GM23338 (cell line): ENCODE measurements at regions not wholly inside any gene's neighbourhood (a gene's known extent, or its start where the extent isn't known, plus 50 kb on each side); places are given as distances from the start of the nearest gene placed in this dataset.

Experiments
- ATAC-seq: fragments of 200-7000 bp; cut with Tn5 transposase; 3 replicates; pipeline ENCODE4 v1.9.1; 2020
- DNase-seq: peaks from one replicate; pipeline ENCODE4 v3.0.0-alpha.2; 2015; ENCODE audit warnings: low spot score
- H2AFZ ChIP-seq: fragments of 200-600 bp; sonication (generic); 2 replicates; pipeline ENCODE4 v1.8.0; 2016; ENCODE audit warnings: antibody characterized with exemption, mild to moderate bottlenecking, moderate library complexity
- H3F3A ChIP-seq: fragments of 200-600 bp; sonication (generic); replicated peaks from 2 replicates; pipeline ENCODE4 v1.8.0; 2017; ENCODE audit warnings: antibody characterized with exemption, mixed run types, low read depth
- H3K27ac ChIP-seq: fragments of 200-600 bp; sonication (generic); 2 replicates; pipeline ENCODE4 v1.6.1; 2016; ENCODE audit warnings: low read depth
- H3K27me3 ChIP-seq: fragments of 200-600 bp; sonication (generic); 2 replicates; pipeline ENCODE4 v1.8.0; 2016; ENCODE audit warnings: mild to moderate bottlenecking, mixed run types, moderate library complexity; ENCODE audit not compliant: insufficient read depth
- H3K36me3 ChIP-seq: fragments of 200-600 bp; sonication (generic); 2 replicates; pipeline ENCODE4 v1.8.0; 2016; ENCODE audit warnings: mild to moderate bottlenecking; ENCODE audit not compliant: insufficient read depth
- H3K4me1 ChIP-seq: fragments of 200-600 bp; sonication (generic); 2 replicates; pipeline ENCODE4 v1.8.0; 2016; ENCODE audit warnings: mild to moderate bottlenecking, moderate library complexity; ENCODE audit not compliant: insufficient read depth
- H3K4me2 ChIP-seq: fragments of 200-600 bp; sonication (generic); 2 replicates; pipeline ENCODE4 v1.7.1; 2017; ENCODE audit warnings: mixed run types
- H3K4me3 ChIP-seq: fragments of 200-600 bp; sonication (generic); 2 replicates; pipeline ENCODE4 v1.6.1; 2016; ENCODE audit warnings: mixed run types
- H3K79me2 ChIP-seq: fragments of 200-600 bp; sonication (generic); replicated peaks from 2 replicates; pipeline ENCODE4 v1.8.0; 2017; ENCODE audit warnings: mild to moderate bottlenecking; ENCODE audit not compliant: insufficient read depth
- H3K9me2 ChIP-seq: fragments of 200-600 bp; sonication (generic); 2 replicates; pipeline ENCODE4 v1.8.0; 2017; ENCODE audit not compliant: insufficient read depth
- H4K20me1 ChIP-seq: fragments of 200-600 bp; sonication (generic); replicated peaks from 2 replicates; pipeline ENCODE4 v1.8.0; 2017; ENCODE audit warnings: mild to moderate bottlenecking; ENCODE audit not compliant: insufficient read depth
- H3K27ac Mint-ChIP-seq: 2 replicates; pipeline ENCODE4 v1.8.0; 2020; ENCODE audit warnings: inconsistent platforms, mild to moderate bottlenecking, moderate library complexity, mixed read lengths
- H3K27me3 Mint-ChIP-seq: 3 replicates; pipeline ENCODE4 v1.8.0; 2022; ENCODE audit warnings: low read depth, mild to moderate bottlenecking, moderate library complexity, mixed read lengths, inconsistent platforms; ENCODE audit not compliant: insufficient read depth, poor library complexity
- H3K36me3 Mint-ChIP-seq: 3 replicates; pipeline ENCODE4 v1.8.0; 2021; ENCODE audit warnings: low read depth, mild to moderate bottlenecking, inconsistent platforms, moderate library complexity, mixed read lengths
- H3K4me1 Mint-ChIP-seq: 3 replicates; pipeline ENCODE4 v1.8.0; 2020; ENCODE audit warnings: mild to moderate bottlenecking, inconsistent platforms, mixed read lengths
- H3K4me3 Mint-ChIP-seq: 3 replicates; pipeline ENCODE4 v1.8.0; 2021; ENCODE audit warnings: moderate library complexity, mild to moderate bottlenecking, inconsistent platforms, mixed read lengths
- H3K9me3 Mint-ChIP-seq: 3 replicates; pipeline ENCODE4 v1.8.0; 2020; ENCODE audit warnings: moderate library complexity, mild to moderate bottlenecking, inconsistent platforms, mixed read lengths
- CREB1 ChIP-seq: fragments of 250-450 bp; sonication (Bioruptor Pico); IDR thresholded peaks from 2 replicates; pipeline ENCODE4 v1.5.0; 2020; ENCODE audit warnings: low read depth, mild to moderate bottlenecking, moderate library complexity
- EZH2 ChIP-seq: fragments of 200-600 bp; sonication (generic); IDR thresholded peaks from one replicate; pipeline ENCODE4 v1.8.0; 2017; ENCODE audit warnings: antibody characterized with exemption, mild to moderate bottlenecking, low read depth; ENCODE audit not compliant: unreplicated experiment
- EZH2phosphoT487 ChIP-seq: fragments of 200-600 bp; sonication (generic); IDR thresholded peaks from one replicate; pipeline ENCODE4 v1.8.1; 2018; ENCODE audit warnings: antibody characterized with exemption; ENCODE audit not compliant: unreplicated experiment
- JUNB ChIP-seq: IDR thresholded peaks from one replicate; pipeline ENCODE4 v1.6.1; 2016; ENCODE audit warnings: antibody characterized with exemption; ENCODE audit not compliant: unreplicated experiment
- NANOG ChIP-seq: IDR thresholded peaks from 2 replicates; pipeline ENCODE4 v1.6.1; 2016; ENCODE audit warnings: antibody characterized with exemption, borderline replicate concordance
- POLR2AphosphoS5 ChIP-seq: IDR thresholded peaks from 2 replicates; pipeline ENCODE4 v1.6.1; 2016; ENCODE audit warnings: antibody characterized with exemption, low read depth
- STAT1 ChIP-seq: IDR thresholded peaks from one replicate; pipeline ENCODE4 v1.6.1; 2016; ENCODE audit warnings: antibody characterized with exemption; ENCODE audit not compliant: unreplicated experiment
- ZNF114 ChIP-seq: fragments of 250-450 bp; sonication (Bioruptor Pico); IDR thresholded peaks from 2 replicates; pipeline ENCODE4 v1.5.0; 2020; ENCODE audit warnings: mild to moderate bottlenecking, moderate library complexity
- ZNF331 ChIP-seq: fragments of 250-450 bp; sonication (Bioruptor Pico); IDR thresholded peaks from 2 replicates; pipeline ENCODE4 v1.5.0; 2020; ENCODE audit warnings: low read depth, mild to moderate bottlenecking, moderate library complexity
- TF ChIP-seq, protein P1 (sequence below): fragments of 250-450 bp; sonication (Bioruptor Pico); IDR thresholded peaks from 2 replicates; pipeline ENCODE4 v1.5.0; 2020; ENCODE audit warnings: mild to moderate bottlenecking, moderate library complexity
- TF ChIP-seq, protein P2 (sequence below): IDR thresholded peaks from one replicate; pipeline ENCODE4 v1.6.1; 2018; ENCODE audit warnings: antibody characterized with exemption; ENCODE audit not compliant: unreplicated experiment
- TF ChIP-seq, protein P3 (sequence below): IDR thresholded peaks from 2 replicates; pipeline ENCODE4 v1.6.1; 2016; ENCODE audit warnings: antibody characterized with exemption
- TF ChIP-seq, protein P4 (sequence below), 2 experiments: fragments of 200-600 bp in 1 of 2; sonication (generic) in 1 of 2; conservative IDR thresholded peaks; 2 replicates each; pipeline versions ENCODE4 v1.5.1 to v1.6.1; 2016 to 2017; ENCODE audit warnings: antibody characterized with exemption in 2 of 2, low read depth in 2 of 2, mild to moderate bottlenecking in 2 of 2, moderate library complexity in 1 of 2

DNA sequence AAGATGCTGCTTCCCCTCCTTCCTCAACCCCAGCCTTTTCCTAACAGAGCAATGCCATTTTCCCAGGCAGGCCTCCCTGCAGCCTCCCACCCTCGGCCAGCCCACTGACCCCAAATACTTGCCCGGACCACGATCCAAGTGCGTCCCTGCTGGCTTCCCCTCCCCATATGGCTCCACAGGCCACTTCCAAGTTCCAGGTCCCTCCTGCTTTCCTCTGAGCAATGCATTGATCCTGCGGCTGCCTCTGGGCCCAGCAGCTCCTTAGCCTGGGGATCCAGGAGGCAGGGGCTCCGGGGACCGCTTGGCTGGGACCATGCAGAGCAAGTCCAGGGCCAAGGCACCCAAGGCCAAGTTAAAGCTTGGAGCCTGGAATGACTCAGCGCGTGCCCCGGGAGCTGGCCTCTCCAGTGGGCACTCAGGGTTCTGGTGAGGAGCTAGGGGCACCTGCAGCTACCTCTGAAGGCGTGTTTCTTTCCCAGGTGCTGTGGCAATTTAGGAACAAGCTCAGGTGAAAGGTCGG lies 51.9 kb upstream of the ENPP7 start:
- Histone ChIP-seq H3K4me2 (no peak overlapping the region), H3K9me2 (no peaks in the 10 kb centered on the region), H2AFZ (peak overlapping the region; percentile 74), H3K36me3 (no peaks in the 10 kb centered on the region), H3K79me2 (no peaks in the 10 kb centered on the region), H3F3A (no peaks in the 10 kb centered on the region), H4K20me1 (no peaks in the 10 kb centered on the region), H3K4me1 (no peaks in the 10 kb centered on the region; the same call in 1 of the 2 replicates), H3K27ac (no peak overlapping the region), H3K4me3 (no peak overlapping the region), H3K27me3 (no peaks in the 10 kb centered on the region)
- TF ChIP-seq EZH2phosphoT487 (no peak), CREB1 (CRISPR knock-in tag) (no peak), STAT1 (no peak), JUNB (no peak), NANOG (no peak), ZNF114 (CRISPR knock-in tag) (no peak), EZH2 (no peak), ZNF331 (CRISPR knock-in tag) (no peak), POLR2AphosphoS5 (no peak)
- TF ChIP-seq, protein P1, sequence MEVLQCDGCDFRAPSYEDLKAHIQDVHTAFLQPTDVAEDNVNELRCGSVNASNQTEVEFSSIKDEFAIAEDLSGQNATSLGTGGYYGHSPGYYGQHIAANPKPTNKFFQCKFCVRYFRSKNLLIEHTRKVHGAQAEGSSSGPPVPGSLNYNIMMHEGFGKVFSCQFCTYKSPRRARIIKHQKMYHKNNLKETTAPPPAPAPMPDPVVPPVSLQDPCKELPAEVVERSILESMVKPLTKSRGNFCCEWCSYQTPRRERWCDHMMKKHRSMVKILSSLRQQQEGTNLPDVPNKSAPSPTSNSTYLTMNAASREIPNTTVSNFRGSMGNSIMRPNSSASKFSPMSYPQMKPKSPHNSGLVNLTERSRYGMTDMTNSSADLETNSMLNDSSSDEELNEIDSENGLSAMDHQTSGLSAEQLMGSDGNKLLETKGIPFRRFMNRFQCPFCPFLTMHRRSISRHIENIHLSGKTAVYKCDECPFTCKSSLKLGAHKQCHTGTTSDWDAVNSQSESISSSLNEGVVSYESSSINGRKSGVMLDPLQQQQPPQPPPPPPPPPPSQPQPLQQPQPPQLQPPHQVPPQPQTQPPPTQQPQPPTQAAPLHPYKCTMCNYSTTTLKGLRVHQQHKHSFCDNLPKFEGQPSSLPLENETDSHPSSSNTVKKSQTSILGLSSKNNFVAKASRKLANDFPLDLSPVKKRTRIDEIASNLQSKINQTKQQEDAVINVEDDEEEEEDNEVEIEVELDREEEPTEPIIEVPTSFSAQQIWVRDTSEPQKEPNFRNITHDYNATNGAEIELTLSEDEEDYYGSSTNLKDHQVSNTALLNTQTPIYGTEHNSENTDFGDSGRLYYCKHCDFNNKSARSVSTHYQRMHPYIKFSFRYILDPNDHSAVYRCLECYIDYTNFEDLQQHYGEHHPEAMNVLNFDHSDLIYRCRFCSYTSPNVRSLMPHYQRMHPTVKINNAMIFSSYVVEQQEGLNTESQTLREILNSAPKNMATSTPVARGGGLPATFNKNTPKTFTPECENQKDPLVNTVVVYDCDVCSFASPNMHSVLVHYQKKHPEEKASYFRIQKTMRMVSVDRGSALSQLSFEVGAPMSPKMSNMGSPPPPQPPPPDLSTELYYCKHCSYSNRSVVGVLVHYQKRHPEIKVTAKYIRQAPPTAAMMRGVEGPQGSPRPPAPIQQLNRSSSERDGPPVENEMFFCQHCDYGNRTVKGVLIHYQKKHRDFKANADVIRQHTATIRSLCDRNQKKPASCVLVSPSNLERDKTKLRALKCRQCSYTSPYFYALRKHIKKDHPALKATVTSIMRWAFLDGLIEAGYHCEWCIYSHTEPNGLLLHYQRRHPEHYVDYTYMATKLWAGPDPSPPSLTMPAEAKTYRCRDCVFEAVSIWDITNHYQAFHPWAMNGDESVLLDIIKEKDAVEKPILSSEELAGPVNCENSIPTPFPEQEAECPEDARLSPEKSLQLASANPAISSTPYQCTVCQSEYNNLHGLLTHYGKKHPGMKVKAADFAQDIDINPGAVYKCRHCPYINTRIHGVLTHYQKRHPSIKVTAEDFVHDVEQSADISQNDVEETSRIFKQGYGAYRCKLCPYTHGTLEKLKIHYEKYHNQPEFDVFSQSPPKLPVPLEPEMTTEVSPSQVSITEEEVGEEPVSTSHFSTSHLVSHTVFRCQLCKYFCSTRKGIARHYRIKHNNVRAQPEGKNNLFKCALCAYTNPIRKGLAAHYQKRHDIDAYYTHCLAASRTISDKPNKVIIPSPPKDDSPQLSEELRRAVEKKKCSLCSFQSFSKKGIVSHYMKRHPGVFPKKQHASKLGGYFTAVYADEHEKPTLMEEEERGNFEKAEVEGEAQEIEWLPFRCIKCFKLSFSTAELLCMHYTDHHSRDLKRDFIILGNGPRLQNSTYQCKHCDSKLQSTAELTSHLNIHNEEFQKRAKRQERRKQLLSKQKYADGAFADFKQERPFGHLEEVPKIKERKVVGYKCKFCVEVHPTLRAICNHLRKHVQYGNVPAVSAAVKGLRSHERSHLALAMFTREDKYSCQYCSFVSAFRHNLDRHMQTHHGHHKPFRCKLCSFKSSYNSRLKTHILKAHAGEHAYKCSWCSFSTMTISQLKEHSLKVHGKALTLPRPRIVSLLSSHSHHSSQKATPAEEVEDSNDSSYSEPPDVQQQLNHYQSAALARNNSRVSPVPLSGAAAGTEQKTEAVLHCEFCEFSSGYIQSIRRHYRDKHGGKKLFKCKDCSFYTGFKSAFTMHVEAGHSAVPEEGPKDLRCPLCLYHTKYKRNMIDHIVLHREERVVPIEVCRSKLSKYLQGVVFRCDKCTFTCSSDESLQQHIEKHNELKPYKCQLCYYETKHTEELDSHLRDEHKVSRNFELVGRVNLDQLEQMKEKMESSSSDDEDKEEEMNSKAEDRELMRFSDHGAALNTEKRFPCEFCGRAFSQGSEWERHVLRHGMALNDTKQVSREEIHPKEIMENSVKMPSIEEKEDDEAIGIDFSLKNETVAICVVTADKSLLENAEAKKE (CRISPR knock-in tag): no peak
- TF ChIP-seq, protein P2, sequence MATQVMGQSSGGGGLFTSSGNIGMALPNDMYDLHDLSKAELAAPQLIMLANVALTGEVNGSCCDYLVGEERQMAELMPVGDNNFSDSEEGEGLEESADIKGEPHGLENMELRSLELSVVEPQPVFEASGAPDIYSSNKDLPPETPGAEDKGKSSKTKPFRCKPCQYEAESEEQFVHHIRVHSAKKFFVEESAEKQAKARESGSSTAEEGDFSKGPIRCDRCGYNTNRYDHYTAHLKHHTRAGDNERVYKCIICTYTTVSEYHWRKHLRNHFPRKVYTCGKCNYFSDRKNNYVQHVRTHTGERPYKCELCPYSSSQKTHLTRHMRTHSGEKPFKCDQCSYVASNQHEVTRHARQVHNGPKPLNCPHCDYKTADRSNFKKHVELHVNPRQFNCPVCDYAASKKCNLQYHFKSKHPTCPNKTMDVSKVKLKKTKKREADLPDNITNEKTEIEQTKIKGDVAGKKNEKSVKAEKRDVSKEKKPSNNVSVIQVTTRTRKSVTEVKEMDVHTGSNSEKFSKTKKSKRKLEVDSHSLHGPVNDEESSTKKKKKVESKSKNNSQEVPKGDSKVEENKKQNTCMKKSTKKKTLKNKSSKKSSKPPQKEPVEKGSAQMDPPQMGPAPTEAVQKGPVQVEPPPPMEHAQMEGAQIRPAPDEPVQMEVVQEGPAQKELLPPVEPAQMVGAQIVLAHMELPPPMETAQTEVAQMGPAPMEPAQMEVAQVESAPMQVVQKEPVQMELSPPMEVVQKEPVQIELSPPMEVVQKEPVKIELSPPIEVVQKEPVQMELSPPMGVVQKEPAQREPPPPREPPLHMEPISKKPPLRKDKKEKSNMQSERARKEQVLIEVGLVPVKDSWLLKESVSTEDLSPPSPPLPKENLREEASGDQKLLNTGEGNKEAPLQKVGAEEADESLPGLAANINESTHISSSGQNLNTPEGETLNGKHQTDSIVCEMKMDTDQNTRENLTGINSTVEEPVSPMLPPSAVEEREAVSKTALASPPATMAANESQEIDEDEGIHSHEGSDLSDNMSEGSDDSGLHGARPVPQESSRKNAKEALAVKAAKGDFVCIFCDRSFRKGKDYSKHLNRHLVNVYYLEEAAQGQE: no peak
- TF ChIP-seq, protein P3, sequence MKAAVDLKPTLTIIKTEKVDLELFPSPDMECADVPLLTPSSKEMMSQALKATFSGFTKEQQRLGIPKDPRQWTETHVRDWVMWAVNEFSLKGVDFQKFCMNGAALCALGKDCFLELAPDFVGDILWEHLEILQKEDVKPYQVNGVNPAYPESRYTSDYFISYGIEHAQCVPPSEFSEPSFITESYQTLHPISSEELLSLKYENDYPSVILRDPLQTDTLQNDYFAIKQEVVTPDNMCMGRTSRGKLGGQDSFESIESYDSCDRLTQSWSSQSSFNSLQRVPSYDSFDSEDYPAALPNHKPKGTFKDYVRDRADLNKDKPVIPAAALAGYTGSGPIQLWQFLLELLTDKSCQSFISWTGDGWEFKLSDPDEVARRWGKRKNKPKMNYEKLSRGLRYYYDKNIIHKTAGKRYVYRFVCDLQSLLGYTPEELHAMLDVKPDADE: no peak
- TF ChIP-seq, protein P4, sequence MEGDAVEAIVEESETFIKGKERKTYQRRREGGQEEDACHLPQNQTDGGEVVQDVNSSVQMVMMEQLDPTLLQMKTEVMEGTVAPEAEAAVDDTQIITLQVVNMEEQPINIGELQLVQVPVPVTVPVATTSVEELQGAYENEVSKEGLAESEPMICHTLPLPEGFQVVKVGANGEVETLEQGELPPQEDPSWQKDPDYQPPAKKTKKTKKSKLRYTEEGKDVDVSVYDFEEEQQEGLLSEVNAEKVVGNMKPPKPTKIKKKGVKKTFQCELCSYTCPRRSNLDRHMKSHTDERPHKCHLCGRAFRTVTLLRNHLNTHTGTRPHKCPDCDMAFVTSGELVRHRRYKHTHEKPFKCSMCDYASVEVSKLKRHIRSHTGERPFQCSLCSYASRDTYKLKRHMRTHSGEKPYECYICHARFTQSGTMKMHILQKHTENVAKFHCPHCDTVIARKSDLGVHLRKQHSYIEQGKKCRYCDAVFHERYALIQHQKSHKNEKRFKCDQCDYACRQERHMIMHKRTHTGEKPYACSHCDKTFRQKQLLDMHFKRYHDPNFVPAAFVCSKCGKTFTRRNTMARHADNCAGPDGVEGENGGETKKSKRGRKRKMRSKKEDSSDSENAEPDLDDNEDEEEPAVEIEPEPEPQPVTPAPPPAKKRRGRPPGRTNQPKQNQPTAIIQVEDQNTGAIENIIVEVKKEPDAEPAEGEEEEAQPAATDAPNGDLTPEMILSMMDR (conservative IDR thresholded peaks at IDR 0.05; ENCODE audit: low read depth in 2 of 2): no peak
- Mint-ChIP-seq H3K9me3 (peaks cover 7% of the 10 kb centered on the region), H3K4me1 (peaks cover 5% of the 10 kb centered on the region), H3K4me3 (no peak overlapping the region), H3K36me3 (no peaks in the 10 kb centered on the region; the same call in 2 of the 3 replicates), H3K27ac (no peak overlapping the region), H3K27me3 (peaks cover 2% of the 10 kb centered on the region)
- DNase-seq: no peak
- ATAC-seq: no peak
